K562 (cell line): ENCODE measurements at regions not wholly inside any gene's neighbourhood (a gene's known extent, or its start where the extent isn't known, plus 50 kb on each side); places are given as distances from the start of the nearest gene placed in this dataset.

ENCODE experiments used
- CBX8 ChIP-seq: fragments of 200-600 bp; sonication (generic); IDR thresholded peaks from 2 replicates; pipeline ENCODE4 v1.6.1; 2012; ENCODE audit warnings: borderline replicate concordance, mixed run types, low read depth, mild to moderate bottlenecking, moderate library complexity, mixed read lengths, low read length, control low read depth, inconsistent platforms; ENCODE audit not compliant: poor library complexity, severe bottlenecking; ENCODE audit errors: extremely low read depth
- ETS1 ChIP-seq: conservative IDR thresholded peaks from 2 replicates; pipeline ENCODE4 v1.6.1; 2011; ENCODE audit warnings: low read depth, mild to moderate bottlenecking, low read length; ENCODE audit not compliant: control insufficient read depth
- HMG20A ChIP-seq: fragments of 450-650 bp; formaldehyde crosslinking; conservative IDR thresholded peaks from 2 replicates; pipeline ENCODE4 v1.4.0; 2020; ENCODE audit warnings: mild to moderate bottlenecking, mixed read lengths
- MBD1 ChIP-seq: fragments of 250-450 bp; sonication (Bioruptor Pico); IDR thresholded peaks from 2 replicates; pipeline ENCODE4 v1.8.0; 2022; ENCODE audit warnings: inconsistent platforms
- MXI1 ChIP-seq: IDR thresholded peaks from 2 replicates; pipeline ENCODE4 v1.6.1; 2011; ENCODE audit warnings: low read depth, mild to moderate bottlenecking, improper control_type of control experiment, low read length
- NKRF ChIP-seq: fragments of 450-650 bp; IDR thresholded peaks from 2 replicates; pipeline ENCODE4 v1.6.1; 2016; ENCODE audit warnings: borderline replicate concordance
- OTX1 ChIP-seq: fragments of 450-650 bp; formaldehyde crosslinking; IDR thresholded peaks from 2 replicates; pipeline ENCODE4 v1.4.0; 2022; ENCODE audit warnings: mild to moderate bottlenecking
- PRDM10 ChIP-seq: fragments of 450-650 bp; IDR thresholded peaks from 2 replicates; pipeline ENCODE4 v1.6.1; 2018; ENCODE audit not compliant: partially characterized antibody
- THAP7 ChIP-seq: fragments of 250-450 bp; sonication (Bioruptor Pico); IDR thresholded peaks from 2 replicates; pipeline ENCODE4 v1.5.0; 2021
- ZNF12 ChIP-seq: sonication (generic); formaldehyde crosslinking; IDR thresholded peaks from 2 replicates; pipeline ENCODE4 v1.4.0; 2020; ENCODE audit warnings: mild to moderate bottlenecking, missing genetic modification reagents

- TF ChIP-seq NKRF: no peak
- no peak for TF ChIP-seq MXI1
- no peak for TF ChIP-seq ZNF12 (CRISPR knock-in tag)
- TF ChIP-seq PRDM10: no peak
- no peak for TF ChIP-seq OTX1 (CRISPR knock-in tag)
- no peak for TF ChIP-seq CBX8
- no peak for TF ChIP-seq MBD1 (CRISPR knock-in tag)
- no peak for TF ChIP-seq THAP7
- no peak for TF ChIP-seq HMG20A (CRISPR knock-in tag)
- TF ChIP-seq ETS1: no peak
Observed at GRCh38 chr1:4527819-4528218, 126.6 kb upstream of the AJAP1 start (continued).
